Neural crest cell (in vitro differentiated cells): ENCODE measurements at regions not wholly inside any gene's neighbourhood (a gene's known extent, or its start where the extent isn't known, plus 50 kb on each side); places are given as distances from the start of the nearest gene placed in this dataset.

Experiments
- DNase-seq: peaks from one replicate; pipeline ENCODE4 v3.0.0; 2021; ENCODE audit warnings: low read depth, mixed read lengths, low spot score
- H3K27ac Mint-ChIP-seq: one replicate; pipeline ENCODE4 v1.8.0; 2021; ENCODE audit warnings: mild to moderate bottlenecking, mixed read lengths; ENCODE audit not compliant: unreplicated experiment
- H3K27me3 Mint-ChIP-seq: 2 replicates; pipeline ENCODE4 v1.8.0; 2021; ENCODE audit warnings: low read depth, mild to moderate bottlenecking, mixed read lengths
- H3K36me3 Mint-ChIP-seq: 2 replicates; pipeline ENCODE4 v1.8.0; 2021; ENCODE audit warnings: low read depth, mild to moderate bottlenecking, mixed read lengths
- H3K4me1 Mint-ChIP-seq: 2 replicates; pipeline ENCODE4 v1.8.0; 2021; ENCODE audit warnings: mixed read lengths
- H3K4me3 Mint-ChIP-seq: one replicate; pipeline ENCODE4 v1.8.0; 2021; ENCODE audit warnings: mild to moderate bottlenecking, mixed read lengths
- H3K9me3 Mint-ChIP-seq: 2 replicates; pipeline ENCODE4 v1.8.0; 2021; ENCODE audit warnings: mixed read lengths
- CTCF ChIP-seq: fragments of 200-600 bp; sonication (generic); conservative IDR thresholded peaks from 2 replicates; pipeline ENCODE4 v1.5.0; 2021; ENCODE audit warnings: antibody characterized with exemption, mild to moderate bottlenecking

- Mint-ChIP-seq H3K4me3 (no peak overlapping the region), H3K4me1 (no peaks in the 10 kb centered on the region), H3K36me3 (no peaks in the 10 kb centered on the region), H3K27ac (no peak overlapping the region), H3K27me3 (no peaks in the 10 kb centered on the region), H3K9me3 (peaks cover 5% of the 10 kb centered on the region)
- DNase-seq, result no peak
- TF ChIP-seq CTCF, result no peak
These were observed 129.7 kb downstream of the KCNJ2 start for GRCh38 chr17:70298929-70299531.

GRCh38 chr17:70307430-70308225 lies 138.3 kb downstream of the KCNJ2 start:
- H3K36me3 Mint-ChIP-seq, result no peaks in the 10 kb centered on the region
- peaks cover 3% of the 10 kb centered on the region for H3K9me3 Mint-ChIP-seq
- TF ChIP-seq CTCF, result no peak
- no peaks in the 10 kb centered on the region for H3K27me3 Mint-ChIP-seq
- H3K4me3 Mint-ChIP-seq, result no peak overlapping the region
- no peaks in the 10 kb centered on the region for H3K4me1 Mint-ChIP-seq
- no peak overlapping the region for H3K27ac Mint-ChIP-seq
- DNase-seq, result no peak

GRCh38 chr17:70308618-70309017 lies 139.3 kb downstream of the KCNJ2 start:
- Mint-ChIP-seq H3K27me3 (no peaks in the 10 kb centered on the region), H3K4me1 (peaks cover 4% of the 10 kb centered on the region), H3K27ac (no peak overlapping the region), H3K36me3 (no peaks in the 10 kb centered on the region), H3K9me3 (peaks cover 3% of the 10 kb centered on the region), H3K4me3 (no peak overlapping the region)
- no peak for TF ChIP-seq CTCF
- no peak for DNase-seq

- H3K27me3 Mint-ChIP-seq, result no peaks in the 10 kb centered on the region
- H3K36me3 Mint-ChIP-seq, result no peaks in the 10 kb centered on the region
- no peak overlapping the region for H3K4me3 Mint-ChIP-seq
- no peak overlapping the region for H3K27ac Mint-ChIP-seq
- peaks cover 5% of the 10 kb centered on the region for H3K9me3 Mint-ChIP-seq
- no peak for TF ChIP-seq CTCF
- peaks cover 4% of the 10 kb centered on the region for H3K4me1 Mint-ChIP-seq
- no peak for DNase-seq
These were observed 140.9 kb downstream of the KCNJ2 start for GRCh38 chr17:70310221-70310672.

GRCh38 chr17:70313086-70313852 lies 143.9 kb downstream of the KCNJ2 start:
- Mint-ChIP-seq H3K27ac (no peak overlapping the region), H3K4me1 (peaks cover 4% of the 10 kb centered on the region), H3K27me3 (no peaks in the 10 kb centered on the region), H3K36me3 (no peaks in the 10 kb centered on the region), H3K9me3 (peaks cover 5% of the 10 kb centered on the region), H3K4me3 (no peak overlapping the region)
- no peak for DNase-seq
- TF ChIP-seq CTCF, result no peak
